Stimulated activated CD8-positive, alpha-beta memory T cell treated with anti-CD3 and anti-CD28 coated beads, Interleukin-4, amount 100 ng/mL, for 1 hour (primary cell): ENCODE measurements at regions not wholly inside any gene's neighbourhood (a gene's known extent, or its start where the extent isn't known, plus 50 kb on each side); places are given as distances from the start of the nearest gene placed in this dataset.

Source experiments
- DNase-seq, 2 donors: peaks; one replicate each; pipeline ENCODE4 v3.0.0-alpha.2; 2020; ENCODE audit warnings: low read depth in 2 of 2, low spot score in 1 of 2

- DNase-seq: no peak
Observed at GRCh38 chr17:79141578-79142355, 67.1 kb downstream of the ENGASE start.

GRCh38 chr17:79138826-79139225 is 64.2 kb downstream of the ENGASE start:
- no peak for DNase-seq

- DNase-seq: no peak
Observed at GRCh38 chr17:79137789-79138165, 63.2 kb downstream of the ENGASE start.

- no peak for DNase-seq
Observed at GRCh38 chr17:79137015-79137788, 62.6 kb downstream of the ENGASE start.

GRCh38 chr17:79136596-79136995 is 62.0 kb downstream of the ENGASE start:
- no peak for DNase-seq
